Endothelial cell (in vitro differentiated cells): ENCODE measurements at regions not wholly inside any gene's neighbourhood (a gene's known extent, or its start where the extent isn't known, plus 50 kb on each side); places are given as distances from the start of the nearest gene placed in this dataset. TPM values are rescaled to one million over a fixed set of nuclear protein-coding genes. Genes with fewer than 3 reads are reported as not detected.

Experiments used
- DNase-seq: peaks from one replicate; pipeline ENCODE4 v3.0.0; 2021; ENCODE audit warnings: low spot score
- H3K27ac Mint-ChIP-seq: one replicate; pipeline ENCODE4 v1.8.0; 2021; ENCODE audit warnings: mixed read lengths, inconsistent platforms; ENCODE audit not compliant: unreplicated experiment
- H3K27me3 Mint-ChIP-seq: one replicate; pipeline ENCODE4 v1.8.0; 2021; ENCODE audit warnings: mild to moderate bottlenecking, moderate library complexity, mixed read lengths, inconsistent platforms; ENCODE audit not compliant: unreplicated experiment
- H3K36me3 Mint-ChIP-seq: one replicate; pipeline ENCODE4 v1.8.0; 2021; ENCODE audit warnings: mild to moderate bottlenecking, low read depth, mixed read lengths, inconsistent platforms; ENCODE audit not compliant: unreplicated experiment
- H3K4me1 Mint-ChIP-seq: one replicate; pipeline ENCODE4 v1.8.0; 2021; ENCODE audit warnings: mild to moderate bottlenecking, mixed read lengths, inconsistent platforms; ENCODE audit not compliant: unreplicated experiment
- H3K4me3 Mint-ChIP-seq: one replicate; pipeline ENCODE4 v1.8.0; 2021; ENCODE audit warnings: mild to moderate bottlenecking, mixed read lengths, inconsistent platforms; ENCODE audit not compliant: unreplicated experiment
- H3K9me3 Mint-ChIP-seq: one replicate; pipeline ENCODE4 v1.8.0; 2021; ENCODE audit warnings: mixed read lengths, inconsistent platforms; ENCODE audit not compliant: unreplicated experiment
- CTCF ChIP-seq: fragments of 200-600 bp; sonication (generic); IDR thresholded peaks from one replicate; pipeline ENCODE4 v1.5.0; 2021; ENCODE audit warnings: antibody characterized with exemption; ENCODE audit not compliant: unreplicated experiment
- microRNA-seq: library from miRNA; unstranded; fragments of <30 nt; microRNA quantifications from one replicate; pipeline ENCODE4, GENCODE V29; 2020; ENCODE audit not compliant: unreplicated experiment

GRCh38 chr18:66676699-66677098 is 72.8 kb upstream of the CDH19 start:
- no peak for DNase-seq
- no peak for TF ChIP-seq CTCF
- no peaks in the 10 kb centered on the region for H3K27me3 Mint-ChIP-seq

GRCh38 chr18:66674286-66674685 is 70.4 kb upstream of the CDH19 start:
- Mint-ChIP-seq H3K4me1 (peaks cover 13% of the 10 kb centered on the region), H3K27ac (peak overlapping the region; percentile 39), H3K4me3 (no peak overlapping the region), H3K9me3 (no peaks in the 10 kb centered on the region), H3K27me3 (no peaks in the 10 kb centered on the region), H3K36me3 (no peaks in the 10 kb centered on the region)
- DNase-seq = no peak
- no peak for TF ChIP-seq CTCF

More at GRCh38 chr18:66676699-66677098, 72.8 kb upstream of the CDH19 start:
- Mint-ChIP-seq H3K36me3 (no peaks in the 10 kb centered on the region), H3K4me1 (peaks cover 18% of the 10 kb centered on the region), H3K27ac (no peak overlapping the region), H3K4me3 (no peak overlapping the region), H3K9me3 (no peaks in the 10 kb centered on the region)

- no peaks in the 10 kb centered on the region for H3K27me3 Mint-ChIP-seq
- no peak overlapping the region for H3K4me3 Mint-ChIP-seq
- DNase-seq = no peak
- H3K36me3 Mint-ChIP-seq = no peaks in the 10 kb centered on the region
- no peak overlapping the region for H3K27ac Mint-ChIP-seq
- TF ChIP-seq CTCF = no peak
- H3K4me1 Mint-ChIP-seq = no peaks in the 10 kb centered on the region
- H3K9me3 Mint-ChIP-seq = no peaks in the 10 kb centered on the region
Observed at GRCh38 chr18:66668706-66669105, 64.8 kb upstream of the CDH19 start.

GRCh38 chr18:66662632-66663031 is 58.7 kb upstream of the CDH19 start:
- Mint-ChIP-seq H3K4me3 (no peak overlapping the region), H3K9me3 (no peaks in the 10 kb centered on the region), H3K27me3 (no peaks in the 10 kb centered on the region), H3K4me1 (no peaks in the 10 kb centered on the region), H3K27ac (no peak overlapping the region), H3K36me3 (no peaks in the 10 kb centered on the region)
- TF ChIP-seq CTCF = no peak
- no peak for DNase-seq

- no peak for DNase-seq
- Mint-ChIP-seq H3K4me1 (no peaks in the 10 kb centered on the region), H3K36me3 (no peaks in the 10 kb centered on the region), H3K27me3 (no peaks in the 10 kb centered on the region), H3K27ac (no peak overlapping the region), H3K9me3 (no peaks in the 10 kb centered on the region), H3K4me3 (no peak overlapping the region)
- TF ChIP-seq CTCF = no peak
Observed at GRCh38 chr18:66655407-66655806, 51.5 kb upstream of the CDH19 start.

Small RNA genes in the stretch of these regions (microRNA-seq; reads per million reads assigned to microRNA genes)
- not detected for gene MIR5011
